Esophagus squamous epithelium (tissue), 5 donors: ENCODE measurements at regions not wholly inside any gene's neighbourhood (a gene's known extent, or its start where the extent isn't known, plus 50 kb on each side); places are given as distances from the start of the nearest gene placed in this dataset.

Source experiments
- DNase-seq: peaks from one replicate; lab custom pipeline; 2025; lab: John Stamatoyannopoulos, UW
- H3K27ac ChIP-seq, 4 donors: fragments of 200-600 bp; sonication (generic); one replicate each; pipeline ENCODE4 v1.5.1; 2016 to 2019; ENCODE audit warnings: mild to moderate bottlenecking in 1 of 4
- H3K27me3 ChIP-seq, 4 donors: fragments of 200-600 bp; sonication (generic); 1 replicate in 3 of 4; 2 replicates in 1 of 4; pipeline versions ENCODE4 v1.5.1 to v1.6.0; 2017 to 2021; ENCODE audit warnings: antibody characterized with exemption in 1 of 4
- H3K36me3 ChIP-seq, 3 donors: fragments of 200-600 bp; sonication (generic); one replicate each; pipeline ENCODE4 v1.5.1; 2016 to 2019
- H3K4me1 ChIP-seq, 3 donors: fragments of 200-600 bp; sonication (generic); one replicate each; pipeline ENCODE4 v1.5.1; 2017 to 2019
- H3K4me3 ChIP-seq, 4 donors: fragments of 200-600 bp; sonication (generic); 1 replicate in 3 of 4; 2 replicates in 1 of 4; pipeline ENCODE4 v1.5.1; 2016 to 2019; ENCODE audit warnings: mild to moderate bottlenecking in 2 of 4, moderate library complexity in 1 of 4
- H3K9me3 ChIP-seq, 3 donors: fragments of 200-600 bp; sonication (generic); one replicate each; pipeline ENCODE4 v1.5.1; 2016 to 2019
- POLR2A ChIP-seq, 4 donors: fragments of 450-650 bp; IDR thresholded peaks; one replicate each; pipeline ENCODE4 v1.6.1; 2017; ENCODE audit warnings: antibody characterized with exemption in 4 of 4, mild to moderate bottlenecking in 4 of 4, moderate library complexity in 3 of 4
- WGBS, 2 donors: methylation state at CpG; one replicate each; pipeline ENCODE4 v1.1.5; 2018; 5-methylcytosine and 5-hydroxymethylcytosine counted together
- intact Hi-C: fragments of 100-400 bp; cut with DNase I; formaldehyde crosslinking; loops from one replicate; pipeline ENCODE4 v1.15.0; 2022
- TF ChIP-seq, protein P1 (sequence below), 6 experiments: fragments of 450-650 bp in 4 of 6; fragments of 200-600 bp in 2 of 6; sonication (generic) in 2 of 6; IDR thresholded peaks; one replicate each; pipeline ENCODE4 v1.5.1; 2016 to 2019; ENCODE audit warnings: antibody characterized with exemption in 6 of 6, mild to moderate bottlenecking in 4 of 6, moderate library complexity in 4 of 6
- donor health status: DM: yes; HTN: yes; CAD: no.

DNA sequence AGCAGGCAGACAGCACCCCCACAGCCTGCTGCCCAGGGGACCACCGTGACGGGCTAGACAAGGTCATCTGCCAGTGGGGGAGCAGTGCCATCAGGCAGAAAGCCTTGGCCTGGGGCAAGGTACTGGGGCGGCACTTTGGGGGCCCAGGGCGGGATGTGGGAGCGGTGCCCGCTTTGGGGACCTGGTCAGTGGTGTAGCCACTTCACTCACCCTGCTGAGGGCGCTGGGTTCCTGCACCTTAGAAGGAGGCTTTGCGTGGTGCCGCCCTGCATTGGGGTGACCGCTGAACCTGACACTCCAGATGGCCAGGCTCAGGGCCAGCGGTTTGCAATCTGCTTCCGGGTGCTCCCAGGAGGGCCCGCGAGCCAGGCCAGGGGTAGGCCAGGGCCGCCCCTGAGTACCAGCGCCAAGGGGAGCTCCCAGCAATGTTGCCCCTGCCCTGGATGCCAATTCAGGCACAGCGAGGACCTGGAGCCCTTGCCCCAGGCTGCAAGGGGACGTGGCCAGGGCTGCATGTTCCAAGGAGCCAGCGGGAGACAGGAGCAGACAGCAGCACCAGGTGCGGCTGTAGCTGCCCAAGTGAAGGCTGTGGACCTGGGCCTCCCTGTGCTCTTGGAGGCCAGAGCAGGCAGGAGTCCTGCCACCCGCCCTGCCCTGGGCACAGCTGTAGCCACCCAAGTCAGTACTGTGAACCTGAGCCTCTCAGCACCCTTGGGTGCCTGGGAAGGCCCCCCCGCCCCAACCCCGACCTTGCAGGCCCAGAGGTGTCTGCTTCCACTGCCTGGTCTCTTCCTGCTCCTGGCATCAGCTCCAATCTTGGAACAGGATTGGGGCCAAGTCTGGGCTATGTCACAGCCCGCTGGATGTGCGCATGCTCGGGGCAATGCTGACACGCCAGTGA is 550.7 kb downstream of the SLC6A15 start:
- TF ChIP-seq, protein P1, sequence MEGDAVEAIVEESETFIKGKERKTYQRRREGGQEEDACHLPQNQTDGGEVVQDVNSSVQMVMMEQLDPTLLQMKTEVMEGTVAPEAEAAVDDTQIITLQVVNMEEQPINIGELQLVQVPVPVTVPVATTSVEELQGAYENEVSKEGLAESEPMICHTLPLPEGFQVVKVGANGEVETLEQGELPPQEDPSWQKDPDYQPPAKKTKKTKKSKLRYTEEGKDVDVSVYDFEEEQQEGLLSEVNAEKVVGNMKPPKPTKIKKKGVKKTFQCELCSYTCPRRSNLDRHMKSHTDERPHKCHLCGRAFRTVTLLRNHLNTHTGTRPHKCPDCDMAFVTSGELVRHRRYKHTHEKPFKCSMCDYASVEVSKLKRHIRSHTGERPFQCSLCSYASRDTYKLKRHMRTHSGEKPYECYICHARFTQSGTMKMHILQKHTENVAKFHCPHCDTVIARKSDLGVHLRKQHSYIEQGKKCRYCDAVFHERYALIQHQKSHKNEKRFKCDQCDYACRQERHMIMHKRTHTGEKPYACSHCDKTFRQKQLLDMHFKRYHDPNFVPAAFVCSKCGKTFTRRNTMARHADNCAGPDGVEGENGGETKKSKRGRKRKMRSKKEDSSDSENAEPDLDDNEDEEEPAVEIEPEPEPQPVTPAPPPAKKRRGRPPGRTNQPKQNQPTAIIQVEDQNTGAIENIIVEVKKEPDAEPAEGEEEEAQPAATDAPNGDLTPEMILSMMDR (IDR thresholded peaks at IDR 0.05) = no peak
- no peak for TF ChIP-seq POLR2A (IDR thresholded peaks at IDR 0.05)
- Histone ChIP-seq H3K9me3 (no peaks in the 10 kb centered on the region), H3K36me3 (no peaks in the 10 kb centered on the region), H3K4me3 (no peak overlapping the region), H3K27ac (no peak overlapping the region), H3K27me3 (no peaks in the 10 kb centered on the region), H3K4me1 (no peaks in the 10 kb centered on the region)
- intact Hi-C loops = no loop called here
- DNase-seq = no peak
- WGBS, 2 donors = 74 to 86% methylated on average over 8 of the region's 27 CpGs

DNA sequence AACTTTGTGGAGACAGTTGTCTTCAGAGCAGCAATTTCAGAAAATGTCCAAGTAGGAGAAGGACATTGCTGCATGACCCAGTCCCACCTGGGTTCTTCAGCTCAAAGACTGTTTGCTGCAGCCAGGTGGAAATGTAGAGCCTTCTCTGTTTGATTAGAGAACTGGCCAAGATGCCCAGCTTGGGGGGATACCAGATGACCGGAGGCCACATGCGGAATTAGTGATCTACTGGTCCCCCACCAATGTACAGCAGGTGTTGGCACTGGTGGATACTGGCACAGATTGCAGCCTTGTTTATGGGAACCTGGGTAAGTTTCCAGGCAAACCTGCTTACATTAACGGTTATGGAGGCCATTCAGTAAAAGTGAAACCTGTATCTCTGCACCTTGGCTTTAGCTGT is 555.3 kb downstream of the SLC6A15 start:
- 86 to 96% methylated on average over 3 of the region's 3 CpGs for WGBS, 2 donors
- no peaks in the 10 kb centered on the region for H3K4me1 ChIP-seq
- no peak for DNase-seq
- no peak overlapping the region for H3K27ac ChIP-seq
- H3K27me3 ChIP-seq = no peaks in the 10 kb centered on the region
- H3K36me3 ChIP-seq = no peaks in the 10 kb centered on the region
- TF ChIP-seq, protein P1 (IDR thresholded peaks at IDR 0.05) = no peak
- no peak for TF ChIP-seq POLR2A (IDR thresholded peaks at IDR 0.05)
- H3K4me3 ChIP-seq = no peak overlapping the region
- H3K9me3 ChIP-seq = no peaks in the 10 kb centered on the region
- intact Hi-C loops = no loop called here

DNA sequence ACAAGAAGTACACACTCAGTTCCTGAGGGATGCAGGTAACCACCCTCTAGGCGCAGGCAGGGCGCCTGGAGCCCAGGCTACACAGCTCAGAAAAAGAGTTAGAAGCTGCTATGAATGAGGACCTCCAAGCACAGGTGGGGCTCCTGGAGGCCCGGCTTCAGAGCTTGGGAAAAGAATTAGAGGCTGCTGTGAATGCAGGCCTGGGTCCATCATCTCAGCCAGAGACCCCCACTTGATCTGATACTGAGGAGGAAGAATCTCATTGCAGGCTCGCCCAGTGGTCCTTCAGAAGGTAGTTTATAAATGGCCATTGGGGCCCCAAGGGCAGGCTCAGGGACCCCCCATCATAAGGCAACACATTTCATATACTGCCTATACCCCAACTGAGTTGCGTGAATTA is 556.4 kb downstream of the SLC6A15 start:
- intact Hi-C loops = no loop called here
- 76 to 100% methylated on average over 1 to 5 of the region's 5 CpGs for WGBS, 2 donors

DNA sequence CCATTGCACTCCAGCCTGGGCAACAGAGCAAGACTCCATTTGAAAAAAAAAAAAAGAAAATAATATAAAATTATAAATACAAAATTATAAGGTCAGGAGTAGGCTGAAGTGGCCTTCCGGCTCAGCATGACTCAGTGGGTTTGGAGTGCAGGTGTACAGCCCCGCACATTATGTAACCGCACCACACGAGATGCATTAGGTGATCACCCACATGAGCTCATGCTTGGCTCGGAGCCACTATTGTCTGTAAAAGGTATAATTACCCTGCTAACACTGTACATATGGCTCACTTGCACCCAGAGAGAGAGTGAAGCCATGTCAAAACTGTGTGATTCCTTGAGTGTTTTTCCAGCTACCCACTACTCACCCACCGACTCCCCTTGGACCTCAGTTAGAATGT is 557.0 kb downstream of the SLC6A15 start:
- no peak overlapping the region for H3K4me3 ChIP-seq
- H3K9me3 ChIP-seq = no peaks in the 10 kb centered on the region
- no peak for TF ChIP-seq POLR2A (IDR thresholded peaks at IDR 0.05)
- TF ChIP-seq, protein P1 (IDR thresholded peaks at IDR 0.05) = no peak
- DNase-seq = no peak
- intact Hi-C loops = no loop called here
- no peak overlapping the region for H3K27ac ChIP-seq
- 62 to 68% methylated on average over 6 of the region's 6 CpGs for WGBS, 2 donors
- no peaks in the 10 kb centered on the region for H3K4me1 ChIP-seq
- H3K36me3 ChIP-seq = no peaks in the 10 kb centered on the region
- no peaks in the 10 kb centered on the region for H3K27me3 ChIP-seq

More for the DNA sequence above, 556.4 kb downstream of the SLC6A15 start:
- no peak overlapping the region for H3K27ac ChIP-seq
- no peaks in the 10 kb centered on the region for H3K36me3 ChIP-seq
- TF ChIP-seq, protein P1 (IDR thresholded peaks at IDR 0.05) = no peak
- no peak for TF ChIP-seq POLR2A (IDR thresholded peaks at IDR 0.05)
- H3K27me3 ChIP-seq = no peaks in the 10 kb centered on the region
- no peaks in the 10 kb centered on the region for H3K9me3 ChIP-seq
- no peak for DNase-seq
- H3K4me1 ChIP-seq = no peaks in the 10 kb centered on the region
- H3K4me3 ChIP-seq = no peak overlapping the region

DNA sequence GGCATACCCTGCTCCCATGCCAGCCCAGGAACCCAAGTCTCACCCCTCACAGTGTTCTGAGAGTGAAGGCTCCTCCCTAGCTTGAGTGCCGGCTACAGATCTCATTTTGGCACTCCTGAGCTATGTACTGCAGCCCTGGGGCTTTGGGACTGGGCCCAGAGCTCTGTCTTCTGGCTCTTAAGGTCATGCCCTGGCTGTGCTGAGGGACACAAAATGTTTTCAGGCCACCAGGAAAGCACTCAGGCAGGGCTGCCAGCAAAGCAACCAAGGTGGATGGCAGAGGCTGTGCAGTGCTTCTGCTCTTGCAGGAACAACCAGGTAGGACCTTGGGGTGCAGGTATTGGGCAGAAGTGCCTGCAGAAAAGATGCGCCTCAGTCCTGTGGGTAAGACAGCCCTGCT is 564.0 kb downstream of the SLC6A15 start:
- intact Hi-C loops = no loop called here
- DNase-seq = no peak
- WGBS, 2 donors = 0 to 40% methylated on average over 1 of the region's 2 CpGs

More for the DNA sequence above, 564.0 kb downstream of the SLC6A15 start:
- no peak overlapping the region for H3K27ac ChIP-seq
- H3K36me3 ChIP-seq = no peaks in the 10 kb centered on the region
- no peak overlapping the region for H3K4me3 ChIP-seq
- TF ChIP-seq POLR2A (IDR thresholded peaks at IDR 0.05) = no peak
- TF ChIP-seq, protein P1 (IDR thresholded peaks at IDR 0.05) = no peak
- H3K4me1 ChIP-seq = no peaks in the 10 kb centered on the region
- no peaks in the 10 kb centered on the region for H3K9me3 ChIP-seq
- no peaks in the 10 kb centered on the region for H3K27me3 ChIP-seq
